Left renal pelvis (tissue), 4 donors: ENCODE measurements at regions not wholly inside any gene's neighbourhood (a gene's known extent, or its start where the extent isn't known, plus 50 kb on each side); places are given as distances from the start of the nearest gene placed in this dataset.
"Not testable (repeated sequence)": the region's sequence is repeated elsewhere in the genome, so short reads cannot be mapped to it uniquely, and the experiment has no call there.

ENCODE experiments used
- DNase-seq, 4 donors: peaks; one replicate each; pipeline ENCODE4 v3.0.0-alpha.2; 2013; ENCODE audit warnings: low read depth in 4 of 4, low spot score in 3 of 4

GRCh38 chr3:23701716-23702597 is 103.8 kb upstream of the UBE2E1 start:
- no peak for DNase-seq

- DNase-seq, result no peak
Observed at GRCh38 chr3:23704298-23704697, 101.5 kb upstream of the UBE2E1 start.

GRCh38 chr3:23706111-23706510 is 99.6 kb upstream of the UBE2E1 start:
- DNase-seq, result no peak

GRCh38 chr3:23709987-23710386 is 95.8 kb upstream of the UBE2E1 start:
- no peak for DNase-seq

GRCh38 chr3:23710555-23710954 is 95.2 kb upstream of the UBE2E1 start:
- DNase-seq, result peak in 3 of 4 donors; percentile 55 to 69 (median 68)

- no peak for DNase-seq
Observed at GRCh38 chr3:23711916-23712494, 93.8 kb upstream of the UBE2E1 start.

GRCh38 chr3:23712656-23713559 is 92.8 kb upstream of the UBE2E1 start:
- no peak for DNase-seq

- DNase-seq, result no peak
Observed at GRCh38 chr3:23713641-23714040, 92.1 kb upstream of the UBE2E1 start.

- no peak for DNase-seq
Observed at GRCh38 chr3:23720059-23720458, 85.7 kb upstream of the UBE2E1 start.

- no peak for DNase-seq
Observed at GRCh38 chr3:23720885-23721284, 84.9 kb upstream of the UBE2E1 start.

- no peak for DNase-seq
Observed at GRCh38 chr3:23723141-23723540, 82.6 kb upstream of the UBE2E1 start.

GRCh38 chr3:23723930-23724329 is 81.8 kb upstream of the UBE2E1 start:
- no peak for DNase-seq

GRCh38 chr3:23726811-23727548 is 78.8 kb upstream of the UBE2E1 start:
- DNase-seq, result no peak

- DNase-seq, result no peak
Observed at GRCh38 chr3:23728601-23729117, 77.1 kb upstream of the UBE2E1 start.

- not testable (repeated sequence) for DNase-seq
Observed at GRCh38 chr3:23729362-23729761, 76.4 kb upstream of the UBE2E1 start.

GRCh38 chr3:23734481-23734880 is 71.3 kb upstream of the UBE2E1 start:
- DNase-seq, result no peak

GRCh38 chr3:23735062-23735461 is 70.7 kb upstream of the UBE2E1 start:
- no peak for DNase-seq

- no peak for DNase-seq
Observed at GRCh38 chr3:23735535-23736326, 70.0 kb upstream of the UBE2E1 start.

- no peak for DNase-seq
Observed at GRCh38 chr3:23738944-23739343, 66.8 kb upstream of the UBE2E1 start.
